Activated T-cell treated with anti-CD3 and anti-CD28 coated beads for 4 hours (primary cell): ENCODE measurements at regions not wholly inside any gene's neighbourhood (a gene's known extent, or its start where the extent isn't known, plus 50 kb on each side); places are given as distances from the start of the nearest gene placed in this dataset.
A peak's percentile ranks its signal among the peaks of the same experiment; 100 is the strongest.
"Not testable (repeated sequence)": the region's sequence is repeated elsewhere in the genome, so short reads cannot be mapped to it uniquely, and the experiment has no call there.

Source experiments
- DNase-seq: peaks from one replicate; pipeline ENCODE4 v3.0.0-alpha.2; 2020

GRCh38 chr9:135394131-135394530, 85.5 kb upstream of the PPP1R26 start:
- DNase-seq = no peak

- DNase-seq = no peak
Observed at GRCh38 chr9:135394699-135395645, 84.6 kb upstream of the PPP1R26 start.

- no peak for DNase-seq
Observed at GRCh38 chr9:135397142-135397541, 82.4 kb upstream of the PPP1R26 start.

- no peak for DNase-seq
Observed at GRCh38 chr9:135399000-135399649, 80.5 kb upstream of the PPP1R26 start.

GRCh38 chr9:135400496-135400895, 79.1 kb upstream of the PPP1R26 start:
- DNase-seq = no peak

- DNase-seq = no peak
Observed at GRCh38 chr9:135401218-135401617, 78.4 kb upstream of the PPP1R26 start.

- DNase-seq = no peak
Observed at GRCh38 chr9:135402048-135402738, 77.4 kb upstream of the PPP1R26 start.

- no peak for DNase-seq
Observed at GRCh38 chr9:135402739-135403695, 76.6 kb upstream of the PPP1R26 start.

- no peak for DNase-seq
Observed at GRCh38 chr9:135403733-135404450, 75.7 kb upstream of the PPP1R26 start.

- DNase-seq = no peak
Observed at GRCh38 chr9:135404451-135405144, 75.0 kb upstream of the PPP1R26 start.

GRCh38 chr9:135405145-135405464, 74.5 kb upstream of the PPP1R26 start:
- DNase-seq = not testable (repeated sequence)

GRCh38 chr9:135408476-135409254, 70.9 kb upstream of the PPP1R26 start:
- DNase-seq = no peak

- DNase-seq = no peak
Observed at GRCh38 chr9:135409286-135410200, 70.0 kb upstream of the PPP1R26 start.

GRCh38 chr9:135410421-135410820, 69.2 kb upstream of the PPP1R26 start:
- DNase-seq = no peak

- no peak for DNase-seq
Observed at GRCh38 chr9:135410831-135411473, 68.6 kb upstream of the PPP1R26 start.

- not testable (repeated sequence) for DNase-seq
Observed at GRCh38 chr9:135411605-135412004, 68.0 kb upstream of the PPP1R26 start.

- peak; percentile 53 for DNase-seq
Observed at GRCh38 chr9:135412315-135413085, 67.1 kb upstream of the PPP1R26 start.

- no peak for DNase-seq
Observed at GRCh38 chr9:135413086-135413375, 66.6 kb upstream of the PPP1R26 start.
